Heart left ventricle (tissue), 16 donors: ENCODE measurements at regions not wholly inside any gene's neighbourhood (a gene's known extent, or its start where the extent isn't known, plus 50 kb on each side); places are given as distances from the start of the nearest gene placed in this dataset.

ENCODE experiments used
- ATAC-seq, 4 donors: fragments of 200-7000 bp; cut with Tn5 transposase; one replicate each; pipeline ENCODE4 v1.9.1; 2020 to 2022; ENCODE audit warnings: moderate library complexity in 4 of 4, mild to moderate bottlenecking in 3 of 4, moderate number of reproducible peaks in 1 of 4
- DNase-seq, 5 donors: peaks; one replicate each; pipeline ENCODE4 v3.0.0-alpha.2; 2020
- H3K27ac ChIP-seq, 12 donors: fragments of 200-600 bp; sonication (generic) in 4 of 12; one replicate each; pipeline versions ENCODE4 v1.5.0 to v1.8.0; 2016 to 2022; ENCODE audit warnings: mild to moderate bottlenecking in 2 of 12
- H3K27me3 ChIP-seq, 9 donors: fragments of 200-600 bp; sonication (generic) in 2 of 9; one replicate each; pipeline versions ENCODE4 v1.5.1 to v1.8.0; 2016 to 2022; ENCODE audit warnings: mild to moderate bottlenecking in 3 of 9
- H3K36me3 ChIP-seq, 9 donors: fragments of 200-600 bp; sonication (generic) in 2 of 9; one replicate each; pipeline versions ENCODE4 v1.5.0 to v1.8.0; 2018 to 2022; ENCODE audit warnings: mild to moderate bottlenecking in 2 of 9
- H3K4me1 ChIP-seq, 12 donors: fragments of 200-600 bp; sonication (generic) in 4 of 12; one replicate each; pipeline versions ENCODE4 v1.5.0 to v1.8.0; 2016 to 2022; ENCODE audit warnings: mild to moderate bottlenecking in 3 of 12
- H3K4me3 ChIP-seq, 12 donors: fragments of 200-600 bp; sonication (generic) in 4 of 12; one replicate each; pipeline versions ENCODE4 v1.5.0 to v1.8.0; 2017 to 2022; ENCODE audit warnings: mild to moderate bottlenecking in 9 of 12, moderate library complexity in 4 of 12
- H3K9me3 ChIP-seq, 12 donors: fragments of 200-600 bp; sonication (generic) in 4 of 12; one replicate each; pipeline versions ENCODE4 v1.5.0 to v1.8.0; 2016 to 2022; ENCODE audit warnings: mild to moderate bottlenecking in 1 of 12
- CTCF ChIP-seq, 12 donors: fragments of 200-600 bp; sonication (generic) in 4 of 12; IDR thresholded peaks; one replicate each; pipeline versions ENCODE4 v1.5.0 to v1.8.0; 2018 to 2022; ENCODE audit warnings: antibody characterized with exemption in 12 of 12, mild to moderate bottlenecking in 5 of 12
- POLR2A ChIP-seq, 2 donors: fragments of 450-650 bp; IDR thresholded peaks; one replicate each; pipeline ENCODE4 v1.6.1; 2017; ENCODE audit warnings: antibody characterized with exemption in 2 of 2, mild to moderate bottlenecking in 2 of 2, moderate library complexity in 2 of 2
- WGBS, 4 donors: extraction: QIAGEN DNeasy Blood & Tissue Kit in 2 of 4; methylation state at CpG; one replicate each; pipeline versions ENCODE4 v1.1.5 to v1.1.7; 2013 to 2018; 5-methylcytosine and 5-hydroxymethylcytosine counted together
- intact Hi-C, 10 donors: fragments of 100-400 bp; cut with DNase I; formaldehyde crosslinking; loops; one replicate each; pipeline versions ENCODE4 v1.11.1 to v1.14.2; 2022
- donor health status: ischemic (EF 13 %, LVEDD 7.1; RV severe dilation, severe dysfunction).
- donor health status: healthy with polysubstance abuse.
- donor health status: DM: no; HTN: yes; CAD: no.
- donor health status: DM: no; HTN: no; CAD: no.
- donor health status: ischemic (EF 25% LVEDD 6.9; RV normal size, moderate dysfunction).
- donor health status: ischemic (EF 25% LVEDD 5.7; RV mildly dilated, moderate dysfunction).
- donor health status: healthy.
- donor health status: DM: yes; HTN: yes; CAD: no.
- donor health status: ischemic (EF 35%, LVEDD 5.7; RV mildly dilated, moderate dysfunction).
- donor health status: nonischemic (EF 11% LVEDD 7.7; RV severe dilation, severe dysfunction).
- donor health status: DM: yes; HTN: yes; CAD: no.
- donor health status: PGD.
- donor health status: ischemic (EF 29% LVEDD 5.4; RV normal size, mild dysfunction).
- donor health status: nonischemic (EF 23%, LVEDD 6.1; RV moderate dilation, normal function).

GRCh38 chr10:120689777-120690529 lies 161.2 kb upstream of the WDR11 start:
- TF ChIP-seq POLR2A (IDR thresholded peaks at IDR 0.05) (no peak), CTCF (IDR thresholded peaks at IDR 0.05) (no peak)
- H3K4me3 ChIP-seq: no peak overlapping the region
- no peaks in the 10 kb centered on the region for H3K36me3 ChIP-seq
- H3K9me3 ChIP-seq: peaks cover 0 to 17% (median 0%) of the 10 kb centered on the region in 12 donors
- no peak for ATAC-seq
- no peaks in the 10 kb centered on the region for H3K4me1 ChIP-seq
- no peak overlapping the region for H3K27ac ChIP-seq
- H3K27me3 ChIP-seq: no peaks in the 10 kb centered on the region
- DNase-seq: no peak
- 50 to 66% (median 57%) methylated on average over 2 of the region's 2 CpGs for WGBS, 4 donors
- intact Hi-C loops: no loop called here

DNA sequence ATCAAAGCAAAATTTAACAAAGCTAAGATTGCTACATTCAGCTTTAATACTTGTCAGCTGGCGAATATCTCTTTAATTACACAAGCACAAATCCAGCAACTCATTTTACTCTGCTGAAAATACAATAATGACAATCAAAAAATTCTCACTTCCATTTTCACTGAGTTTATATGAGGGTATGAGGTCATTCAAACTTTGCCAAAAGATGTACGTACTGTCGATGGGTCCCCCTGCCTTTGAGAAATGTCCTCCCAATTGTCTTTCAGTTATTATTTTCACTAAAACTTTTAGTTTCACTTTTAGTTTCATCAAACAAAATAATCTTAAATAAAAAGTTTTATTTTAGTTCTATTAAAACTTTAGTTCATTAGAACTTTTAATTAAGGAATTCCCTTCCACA lies 159.5 kb upstream of the WDR11 start:
- H3K27ac ChIP-seq: no peak overlapping the region
- TF ChIP-seq CTCF (IDR thresholded peaks at IDR 0.05) (no peak), POLR2A (IDR thresholded peaks at IDR 0.05) (no peak)
- DNase-seq (no peak), ATAC-seq (no peak)
- H3K4me1 ChIP-seq: no peaks in the 10 kb centered on the region
- no peak overlapping the region for H3K4me3 ChIP-seq
- H3K36me3 ChIP-seq: no peaks in the 10 kb centered on the region
- intact Hi-C loops: no loop called here
- 62 to 73% (median 65%) methylated on average over 3 of the region's 3 CpGs for WGBS, 4 donors
- H3K9me3 ChIP-seq: peaks cover 0 to 27% (median 3%) of the 10 kb centered on the region in 12 donors
- no peaks in the 10 kb centered on the region for H3K27me3 ChIP-seq

DNA sequence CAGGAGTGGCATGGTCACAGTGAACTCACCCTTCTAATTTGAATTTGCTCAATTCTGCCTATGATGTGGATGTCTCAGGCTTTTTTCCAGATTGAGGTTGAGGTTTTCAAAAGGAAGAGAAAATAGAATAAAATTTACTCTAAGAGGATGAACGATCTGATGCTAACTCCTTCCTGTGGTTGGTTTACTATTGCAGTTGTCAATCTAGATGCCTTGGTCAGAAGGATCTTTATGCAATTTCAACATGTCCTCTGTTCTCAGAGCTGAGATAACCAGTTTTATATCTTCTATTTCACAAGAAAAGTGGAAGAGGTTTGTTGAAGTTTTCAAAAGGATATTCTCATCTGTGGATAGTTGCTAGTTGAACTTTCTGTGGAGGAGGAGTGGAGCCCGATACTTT lies 150.7 kb upstream of the WDR11 start:
- 65 to 85% (median 68%) methylated on average over 2 of the region's 2 CpGs for WGBS, 4 donors
- Histone ChIP-seq H3K4me1 (no peaks in the 10 kb centered on the region), H3K27me3 (no peaks in the 10 kb centered on the region), H3K4me3 (no peak overlapping the region), H3K9me3 (peaks cover 0 to 43% (median 21%) of the 10 kb centered on the region in 12 donors), H3K36me3 (no peaks in the 10 kb centered on the region), H3K27ac (no peak overlapping the region)
- DNase-seq (no peak), ATAC-seq (no peak)
- intact Hi-C loops: no loop called here
- TF ChIP-seq POLR2A (IDR thresholded peaks at IDR 0.05) (no peak), CTCF (IDR thresholded peaks at IDR 0.05) (no peak)

DNA sequence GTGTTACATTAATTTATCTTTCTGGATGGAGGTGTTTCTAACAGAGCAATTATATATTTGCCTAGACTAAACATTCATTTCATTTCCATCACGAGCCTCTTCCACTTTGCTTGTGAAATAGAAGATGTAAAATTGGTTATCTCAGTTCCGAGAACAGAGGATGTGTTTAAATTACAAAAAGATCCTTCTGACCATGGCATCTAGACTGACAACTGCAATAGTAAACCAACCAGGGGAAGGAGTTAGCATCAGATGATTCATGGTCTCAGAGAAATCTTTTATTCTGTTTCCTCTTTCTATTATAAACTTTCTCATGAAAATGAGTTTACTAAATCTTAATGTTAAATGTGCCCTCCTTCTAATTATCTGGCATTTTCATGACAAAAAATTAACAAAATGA lies 149.8 kb upstream of the WDR11 start:
- Histone ChIP-seq H3K4me1 (no peaks in the 10 kb centered on the region), H3K4me3 (no peak overlapping the region), H3K9me3 (peaks cover 0 to 34% (median 21%) of the 10 kb centered on the region in 12 donors), H3K27ac (no peak overlapping the region), H3K27me3 (no peaks in the 10 kb centered on the region), H3K36me3 (no peaks in the 10 kb centered on the region)
- ATAC-seq (no peak), DNase-seq (no peak)
- no peak for TF ChIP-seq POLR2A (IDR thresholded peaks at IDR 0.05)
- TF ChIP-seq CTCF (IDR thresholded peaks at IDR 0.05): no peak
- 57 to 68% (median 64%) methylated on average over 2 of the region's 2 CpGs for WGBS, 4 donors
- intact Hi-C loops: no loop called here
